ENCODE measurements at regions not wholly inside any gene's neighbourhood (a gene's known extent, or its start where the extent isn't known, plus 50 kb on each side); places are given as distances from the start of the nearest gene placed in this dataset.

DNA sequence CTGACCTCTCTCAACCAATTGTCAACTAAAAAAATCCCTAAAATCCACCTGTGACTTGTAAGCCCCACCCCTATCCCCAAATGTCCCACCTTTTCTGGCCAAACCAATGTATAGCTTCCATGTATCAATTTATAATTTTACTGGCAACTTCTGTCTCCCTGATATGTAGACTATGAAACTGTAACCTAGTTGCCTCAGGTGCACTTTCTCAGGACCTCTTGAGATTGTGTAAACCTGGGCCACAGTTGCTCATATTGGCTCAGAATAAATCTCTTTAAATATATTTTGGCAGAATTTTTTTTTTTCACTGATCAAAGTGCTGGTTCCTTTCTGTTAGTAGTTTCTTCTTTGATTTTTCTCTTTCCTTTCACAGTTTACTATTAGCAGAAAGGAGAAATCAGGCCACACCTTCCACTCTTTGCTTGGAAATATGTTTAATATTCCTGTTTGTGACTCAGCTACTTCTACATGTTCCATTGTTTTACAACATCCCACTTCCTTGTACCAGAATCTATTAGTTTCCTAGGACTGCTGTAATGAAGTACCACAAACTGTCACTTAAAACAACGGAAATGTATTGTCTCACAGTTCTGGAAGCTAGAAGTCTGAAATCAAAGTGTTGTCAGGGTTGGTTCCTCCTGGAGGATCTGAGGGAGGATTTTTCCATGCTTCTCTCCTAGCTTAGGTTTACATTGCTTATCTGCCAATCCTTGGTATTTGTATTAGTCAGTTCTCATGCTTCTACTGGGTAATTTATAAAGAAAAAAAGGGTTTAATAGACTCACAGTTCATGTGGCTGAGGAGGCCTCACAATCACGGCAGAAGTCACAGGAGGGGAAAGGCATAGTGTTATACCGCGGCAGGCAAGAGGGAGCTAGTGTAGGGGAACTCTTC, 801.2 kb upstream of the ARPP21 start:
- DNase-seq (ENCODE audit: low read depth), result peak; percentile 0
- H3K4me3 ChIP-seq (ENCODE audit: low read length), result no peak overlapping the region
- TF ChIP-seq, protein P1, sequence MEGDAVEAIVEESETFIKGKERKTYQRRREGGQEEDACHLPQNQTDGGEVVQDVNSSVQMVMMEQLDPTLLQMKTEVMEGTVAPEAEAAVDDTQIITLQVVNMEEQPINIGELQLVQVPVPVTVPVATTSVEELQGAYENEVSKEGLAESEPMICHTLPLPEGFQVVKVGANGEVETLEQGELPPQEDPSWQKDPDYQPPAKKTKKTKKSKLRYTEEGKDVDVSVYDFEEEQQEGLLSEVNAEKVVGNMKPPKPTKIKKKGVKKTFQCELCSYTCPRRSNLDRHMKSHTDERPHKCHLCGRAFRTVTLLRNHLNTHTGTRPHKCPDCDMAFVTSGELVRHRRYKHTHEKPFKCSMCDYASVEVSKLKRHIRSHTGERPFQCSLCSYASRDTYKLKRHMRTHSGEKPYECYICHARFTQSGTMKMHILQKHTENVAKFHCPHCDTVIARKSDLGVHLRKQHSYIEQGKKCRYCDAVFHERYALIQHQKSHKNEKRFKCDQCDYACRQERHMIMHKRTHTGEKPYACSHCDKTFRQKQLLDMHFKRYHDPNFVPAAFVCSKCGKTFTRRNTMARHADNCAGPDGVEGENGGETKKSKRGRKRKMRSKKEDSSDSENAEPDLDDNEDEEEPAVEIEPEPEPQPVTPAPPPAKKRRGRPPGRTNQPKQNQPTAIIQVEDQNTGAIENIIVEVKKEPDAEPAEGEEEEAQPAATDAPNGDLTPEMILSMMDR (IDR thresholded peaks at IDR 0.05; ENCODE audit: insufficient read depth, low read depth, low read length, missing control alignments), result no peak

DNA sequence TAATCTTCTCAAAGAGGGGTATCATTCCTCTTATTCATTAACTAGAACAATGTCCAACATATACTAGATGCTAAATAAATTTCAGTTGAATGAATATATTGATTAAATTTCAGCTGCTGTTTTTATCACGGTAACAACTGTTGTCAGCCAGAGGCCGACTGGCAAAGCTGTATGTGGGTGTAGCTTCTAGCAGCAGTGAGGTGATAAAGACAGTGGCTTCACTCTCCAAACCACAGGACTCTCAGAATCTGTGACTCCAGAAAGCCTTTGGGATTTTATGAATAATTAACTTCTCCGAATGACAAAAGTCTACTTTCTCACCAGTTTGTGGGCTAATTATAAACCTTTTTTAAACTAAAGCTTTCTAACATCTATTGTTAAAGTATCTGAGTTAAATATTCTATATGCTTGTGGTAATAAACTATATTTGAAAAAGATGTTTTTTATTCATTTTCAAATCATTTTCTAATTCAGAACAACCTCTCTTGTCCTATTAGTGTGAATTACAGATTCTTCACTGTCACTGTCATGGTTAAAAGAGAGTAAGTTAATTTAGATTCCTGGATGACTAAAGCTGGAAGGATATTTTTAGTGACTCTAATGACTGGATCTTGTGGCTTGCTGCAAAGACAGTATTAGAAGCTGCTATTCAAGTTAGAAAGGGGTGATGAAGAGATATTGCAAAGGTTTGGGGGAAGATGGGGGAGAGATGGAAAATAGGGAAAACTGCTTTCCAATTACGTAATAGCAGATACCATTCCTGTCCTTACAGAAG, 796.4 kb upstream of the ARPP21 start:
- H3K4me3 ChIP-seq (ENCODE audit: low read length), result no peak overlapping the region
- TF ChIP-seq, protein P1 (IDR thresholded peaks at IDR 0.05; ENCODE audit: insufficient read depth, low read depth, low read length, missing control alignments), result no peak
- DNase-seq (ENCODE audit: low read depth), result no peak

- TF ChIP-seq, protein P1 (IDR thresholded peaks at IDR 0.05; ENCODE audit: insufficient read depth, low read depth, low read length, missing control alignments), result no peak
- no peak for DNase-seq (ENCODE audit: low read depth)
- H3K4me3 ChIP-seq (ENCODE audit: low read length), result no peak overlapping the region
Measured at GRCh38 chr3:34844323-34844620, 795.1 kb upstream of the ARPP21 start.

DNA sequence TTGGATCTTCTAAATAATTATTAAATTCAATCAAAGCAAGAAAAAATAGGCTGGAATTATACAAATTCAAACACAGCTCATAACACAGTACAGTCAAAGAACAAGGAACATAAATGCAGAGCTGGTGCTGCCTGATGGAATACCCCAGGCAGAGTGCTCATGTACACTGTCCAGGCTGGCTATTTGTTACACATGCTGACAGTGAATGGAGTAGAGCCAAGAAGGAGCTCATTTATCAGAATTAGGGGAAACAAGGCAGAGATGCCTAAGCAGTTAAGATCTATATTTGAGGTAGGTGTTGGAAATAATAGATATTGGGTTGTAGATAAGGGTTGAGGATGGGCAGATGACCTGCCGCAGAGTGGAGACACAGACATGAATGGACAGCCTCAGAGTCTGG, 788.2 kb upstream of the ARPP21 start:
- TF ChIP-seq, protein P1 (IDR thresholded peaks at IDR 0.05; ENCODE audit: insufficient read depth, low read depth, low read length, missing control alignments), result no peak
- no peak overlapping the region for H3K4me3 ChIP-seq (ENCODE audit: low read length)
- no peak for DNase-seq (ENCODE audit: low read depth)

DNA sequence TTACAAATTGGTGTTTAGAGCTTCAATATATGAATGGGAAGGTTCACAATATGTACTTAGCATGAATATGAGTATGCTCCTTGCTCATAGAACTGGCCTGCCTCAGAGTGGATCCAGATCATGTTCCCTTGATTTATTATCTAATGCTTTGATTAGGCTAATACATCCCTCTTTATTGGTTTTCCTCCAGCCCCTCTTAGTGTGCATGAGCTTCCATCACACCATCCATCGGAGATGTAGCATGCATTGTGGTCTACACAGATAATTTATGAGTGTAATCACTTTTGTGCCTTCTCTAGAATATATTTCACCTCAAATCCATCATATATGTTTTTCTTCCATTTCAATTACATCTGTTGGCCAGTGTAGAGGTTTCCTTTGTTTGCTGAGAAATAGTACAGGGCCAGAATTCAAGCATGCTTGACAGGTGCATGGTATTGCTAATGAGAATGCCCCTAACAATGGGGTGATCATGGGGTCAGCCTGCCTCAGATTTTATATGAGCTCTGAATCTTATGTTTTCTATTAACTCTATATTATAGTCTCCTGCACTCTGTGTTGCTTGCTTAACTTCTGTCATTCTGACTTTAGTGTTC, 786.4 kb upstream of the ARPP21 start:
- H3K4me3 ChIP-seq (ENCODE audit: low read length), result no peak overlapping the region
- TF ChIP-seq, protein P1 (IDR thresholded peaks at IDR 0.05; ENCODE audit: insufficient read depth, low read depth, low read length, missing control alignments), result no peak
- DNase-seq (ENCODE audit: low read depth), result no peak

DNA sequence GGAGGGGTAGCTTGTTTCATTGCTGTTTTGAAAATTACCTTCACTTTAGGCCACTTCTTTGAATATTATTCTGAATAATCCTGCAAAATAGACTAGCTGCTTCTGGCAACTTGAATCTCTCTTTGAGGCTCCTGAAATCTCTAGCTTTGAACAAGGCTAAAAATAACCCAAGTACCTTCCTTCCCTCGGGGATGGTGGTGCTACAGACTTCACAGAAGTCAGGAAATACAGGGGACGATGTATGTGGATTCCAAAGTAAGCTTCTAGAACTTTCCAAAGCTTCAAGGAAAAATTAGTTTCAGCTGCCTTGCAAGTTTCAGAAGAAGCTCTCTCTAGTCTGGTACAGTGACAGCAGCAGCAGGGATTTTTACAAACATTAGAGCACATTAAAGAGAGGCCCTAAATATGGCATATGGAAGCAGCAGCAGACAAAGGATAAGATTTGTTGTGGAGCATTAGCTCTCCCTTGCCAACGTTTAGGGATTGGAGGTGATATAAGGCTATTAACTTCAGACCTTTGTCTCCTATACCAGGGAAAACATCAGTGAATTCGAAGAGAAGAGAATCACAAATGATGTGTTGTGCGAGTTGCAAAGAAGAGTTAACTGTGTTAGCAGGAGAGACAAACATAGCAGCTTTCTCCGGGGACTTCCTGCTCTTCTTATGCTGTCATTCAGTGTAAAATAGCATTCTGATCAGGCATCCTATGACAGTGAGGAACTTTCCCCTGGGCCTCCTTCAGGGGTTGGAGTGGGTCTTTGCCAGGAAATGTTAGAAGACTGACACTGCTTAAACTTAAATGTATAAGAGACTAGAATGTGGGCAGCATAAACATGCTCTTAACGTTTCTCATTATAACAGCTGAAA, 783.0 kb upstream of the ARPP21 start:
- no peak overlapping the region for H3K4me3 ChIP-seq (ENCODE audit: low read length)
- TF ChIP-seq, protein P1 (IDR thresholded peaks at IDR 0.05; ENCODE audit: insufficient read depth, low read depth, low read length, missing control alignments), result no peak
- no peak for DNase-seq (ENCODE audit: low read depth)
